ENCODE measurements at regions not wholly inside any gene's neighbourhood (a gene's known extent, or its start where the extent isn't known, plus 50 kb on each side); places are given as distances from the start of the nearest gene placed in this dataset.

- TF ChIP-seq CTCF (IDR thresholded peaks at IDR 0.05; ENCODE audit: low read length) (no peak), EZH2 (IDR thresholded peaks at IDR 0.05; ENCODE audit: borderline replicate concordance, low read length) (no peak)
Observed at GRCh38 chr1:115493834-115494233, 147.9 kb upstream of the VANGL1 start.

All from OCI-LY1 (cell line).